ENCODE measurements at regions not wholly inside any gene's neighbourhood (a gene's known extent, or its start where the extent isn't known, plus 50 kb on each side); places are given as distances from the start of the nearest gene placed in this dataset.
A peak's percentile ranks its signal among the peaks of the same experiment; 100 is the strongest.
"Not testable (repeated sequence)": the region's sequence is repeated elsewhere in the genome, so short reads cannot be mapped to it uniquely, and the experiment has no call there.

- DNase-seq (ENCODE audit: low spot score), result peak; percentile 48
These were observed 129.8 kb upstream of the KRR1 start for GRCh38 chr12:75641031-75641780.

- DNase-seq (ENCODE audit: low spot score), result no peak
These were observed 127.4 kb upstream of the KRR1 start for GRCh38 chr12:75638792-75639191.

- no peak for DNase-seq (ENCODE audit: low spot score)
These were observed 125.2 kb upstream of the KRR1 start for GRCh38 chr12:75636607-75637006.

- DNase-seq (ENCODE audit: low spot score), result no peak
These were observed 124.4 kb upstream of the KRR1 start for GRCh38 chr12:75635606-75636444.

GRCh38 chr12:75634244-75635222 lies 123.1 kb upstream of the KRR1 start:
- no peak for DNase-seq (ENCODE audit: low spot score)

- DNase-seq (ENCODE audit: low spot score), result no peak
These were observed 122.4 kb upstream of the KRR1 start for GRCh38 chr12:75633789-75634188.

- no peak for DNase-seq (ENCODE audit: low spot score)
These were observed 121.0 kb upstream of the KRR1 start for GRCh38 chr12:75632442-75632841.

GRCh38 chr12:75631831-75632230 lies 120.4 kb upstream of the KRR1 start:
- DNase-seq (ENCODE audit: low spot score), result no peak

GRCh38 chr12:75630091-75630490 lies 118.7 kb upstream of the KRR1 start:
- no peak for DNase-seq (ENCODE audit: low spot score)

GRCh38 chr12:75628916-75629315 lies 117.5 kb upstream of the KRR1 start:
- no peak for DNase-seq (ENCODE audit: low spot score)

GRCh38 chr12:75628511-75628910 lies 117.1 kb upstream of the KRR1 start:
- DNase-seq (ENCODE audit: low spot score), result no peak

GRCh38 chr12:75623631-75624154 lies 112.3 kb upstream of the KRR1 start:
- DNase-seq (ENCODE audit: low spot score), result no peak

- DNase-seq (ENCODE audit: low spot score), result no peak
These were observed 111.1 kb upstream of the KRR1 start for GRCh38 chr12:75622492-75622891.

GRCh38 chr12:75614396-75614795 lies 103.0 kb upstream of the KRR1 start:
- not testable (repeated sequence) for DNase-seq (ENCODE audit: low spot score)

GRCh38 chr12:75613981-75614380 lies 102.6 kb upstream of the KRR1 start:
- no peak for DNase-seq (ENCODE audit: low spot score)

- DNase-seq (ENCODE audit: low spot score), result no peak
These were observed 99.6 kb upstream of the KRR1 start for GRCh38 chr12:75611041-75611440.

- DNase-seq (ENCODE audit: low spot score), result no peak
These were observed 95.5 kb upstream of the KRR1 start for GRCh38 chr12:75606956-75607355.

- no peak for DNase-seq (ENCODE audit: low spot score)
These were observed 94.7 kb upstream of the KRR1 start for GRCh38 chr12:75606151-75606550.

GRCh38 chr12:75603475-75603874 lies 92.1 kb upstream of the KRR1 start:
- no peak for DNase-seq (ENCODE audit: low spot score)

- no peak for DNase-seq (ENCODE audit: low spot score)
These were observed 90.7 kb upstream of the KRR1 start for GRCh38 chr12:75602106-75602505.

- no peak for DNase-seq (ENCODE audit: low spot score)
These were observed 88.7 kb upstream of the KRR1 start for GRCh38 chr12:75600146-75600545.

- no peak for DNase-seq (ENCODE audit: low spot score)
These were observed 87.7 kb upstream of the KRR1 start for GRCh38 chr12:75599061-75599460.
